Tibial artery (tissue), 4 donors: ENCODE measurements at regions not wholly inside any gene's neighbourhood (a gene's known extent, or its start where the extent isn't known, plus 50 kb on each side); places are given as distances from the start of the nearest gene placed in this dataset.

Source experiments
- DNase-seq, 2 donors: peaks; one replicate each; pipeline ENCODE4 v3.0.0-alpha.2; 2019
- H3K27ac ChIP-seq, 2 donors: fragments of 200-600 bp; sonication (generic) in 1 of 2; 1 replicate in 1 of 2; 2 replicates in 1 of 2; pipeline ENCODE4 v1.5.1; 2018 to 2019; ENCODE audit warnings: mild to moderate bottlenecking in 1 of 2
- H3K27me3 ChIP-seq, 2 donors: fragments of 200-600 bp; sonication (generic) in 1 of 2; one replicate each; pipeline versions ENCODE4 v1.5.1 to v1.6.0; 2016 to 2019
- H3K36me3 ChIP-seq, 3 donors: fragments of 200-600 bp; sonication (generic) in 2 of 3; one replicate each; pipeline ENCODE4 v1.5.1; 2016 to 2019; ENCODE audit warnings: mild to moderate bottlenecking in 2 of 3
- H3K4me1 ChIP-seq, 4 donors: fragments of 200-600 bp; sonication (generic) in 2 of 4; 1 replicate in 3 of 4; 2 replicates in 1 of 4; pipeline ENCODE4 v1.5.1; 2016 to 2019
- H3K4me3 ChIP-seq, 2 donors: fragments of 200-600 bp; sonication (generic) in 1 of 2; 1 replicate in 1 of 2; 2 replicates in 1 of 2; pipeline ENCODE4 v1.5.1; 2018 to 2019; ENCODE audit warnings: mild to moderate bottlenecking in 2 of 2
- H3K9me3 ChIP-seq, 3 donors: fragments of 200-600 bp; sonication (generic) in 1 of 3; one replicate each; pipeline ENCODE4 v1.5.1; 2016 to 2019
- intact Hi-C: fragments of 100-400 bp; cut with DNase I; formaldehyde crosslinking; loops from one replicate; pipeline ENCODE4 v1.15.0; 2023; ENCODE audit warnings: low total_unique reads
- TF ChIP-seq, protein P1 (sequence below), 2 experiments: fragments of 200-600 bp in 1 of 2; fragments of 450-650 bp in 1 of 2; IDR thresholded peaks; one replicate each; pipeline ENCODE4 v1.5.1; 2017 to 2019; ENCODE audit warnings: antibody characterized with exemption in 2 of 2, mild to moderate bottlenecking in 1 of 2, moderate library complexity in 1 of 2

DNA sequence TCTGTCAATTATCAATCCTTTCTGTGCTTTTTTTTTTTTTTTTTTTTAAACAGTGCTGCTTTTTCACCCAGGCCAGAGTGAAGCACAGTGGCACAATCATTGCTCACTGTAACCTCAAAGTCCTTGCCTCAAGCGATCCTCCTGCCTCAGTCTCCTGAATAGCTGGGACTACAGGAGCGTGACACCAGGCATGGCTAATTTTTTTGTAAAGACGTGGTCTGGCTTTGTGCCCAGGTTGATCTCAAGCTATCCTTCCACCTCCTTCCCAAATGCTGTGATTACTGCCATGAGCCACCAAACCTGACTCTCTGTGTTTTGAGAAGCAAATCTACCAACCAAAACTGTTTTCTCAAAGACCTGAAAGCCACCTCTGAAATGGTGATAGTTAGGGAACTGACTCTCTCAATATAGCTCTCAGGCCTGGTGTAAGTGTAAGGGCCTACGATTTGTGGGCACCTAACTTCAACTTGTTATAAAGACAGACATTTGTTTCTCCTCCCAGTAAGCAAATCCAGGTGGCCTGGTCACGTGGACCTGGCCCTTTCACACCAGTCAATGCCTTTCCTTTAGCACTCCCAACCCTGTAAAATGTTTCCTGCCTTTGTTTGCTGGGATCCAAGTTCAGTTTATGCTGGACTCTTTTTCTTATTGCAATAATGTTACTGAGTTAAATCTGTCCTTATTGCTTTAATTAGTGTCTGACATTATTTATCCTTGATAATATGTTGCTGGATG, 2015.9 kb downstream of the PCDH7 start:
- Histone ChIP-seq H3K4me3 (no peak overlapping the region), H3K27me3 (no peaks in the 10 kb centered on the region), H3K4me1 (no peaks in the 10 kb centered on the region), H3K27ac (no peak overlapping the region), H3K36me3 (no peaks in the 10 kb centered on the region), H3K9me3 (no peaks in the 10 kb centered on the region)
- no peak for DNase-seq
- TF ChIP-seq, protein P1, sequence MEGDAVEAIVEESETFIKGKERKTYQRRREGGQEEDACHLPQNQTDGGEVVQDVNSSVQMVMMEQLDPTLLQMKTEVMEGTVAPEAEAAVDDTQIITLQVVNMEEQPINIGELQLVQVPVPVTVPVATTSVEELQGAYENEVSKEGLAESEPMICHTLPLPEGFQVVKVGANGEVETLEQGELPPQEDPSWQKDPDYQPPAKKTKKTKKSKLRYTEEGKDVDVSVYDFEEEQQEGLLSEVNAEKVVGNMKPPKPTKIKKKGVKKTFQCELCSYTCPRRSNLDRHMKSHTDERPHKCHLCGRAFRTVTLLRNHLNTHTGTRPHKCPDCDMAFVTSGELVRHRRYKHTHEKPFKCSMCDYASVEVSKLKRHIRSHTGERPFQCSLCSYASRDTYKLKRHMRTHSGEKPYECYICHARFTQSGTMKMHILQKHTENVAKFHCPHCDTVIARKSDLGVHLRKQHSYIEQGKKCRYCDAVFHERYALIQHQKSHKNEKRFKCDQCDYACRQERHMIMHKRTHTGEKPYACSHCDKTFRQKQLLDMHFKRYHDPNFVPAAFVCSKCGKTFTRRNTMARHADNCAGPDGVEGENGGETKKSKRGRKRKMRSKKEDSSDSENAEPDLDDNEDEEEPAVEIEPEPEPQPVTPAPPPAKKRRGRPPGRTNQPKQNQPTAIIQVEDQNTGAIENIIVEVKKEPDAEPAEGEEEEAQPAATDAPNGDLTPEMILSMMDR (IDR thresholded peaks at IDR 0.05), result no peak
- intact Hi-C loops, result no loop called here

DNA sequence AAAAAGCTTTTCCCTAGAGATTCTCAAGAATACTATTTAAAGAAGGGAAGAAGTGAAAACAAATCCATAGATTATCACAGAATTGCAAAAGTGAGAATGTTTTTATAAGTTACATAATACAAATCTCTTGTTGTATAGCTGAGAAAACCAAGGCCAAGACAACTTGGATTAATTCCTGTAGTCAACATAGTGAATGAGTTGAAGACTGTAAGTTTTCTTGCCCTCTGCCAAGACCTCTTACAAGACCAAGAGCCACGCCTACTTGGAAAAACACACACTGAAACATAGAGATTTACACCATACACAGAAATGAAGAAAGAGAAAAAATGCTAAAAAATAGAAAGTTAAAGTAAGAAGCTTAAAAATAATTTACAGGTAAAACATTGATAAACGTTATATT, 2024.0 kb downstream of the PCDH7 start:
- intact Hi-C loops, result no loop called here
- no peak for DNase-seq
- Histone ChIP-seq H3K9me3 (no peaks in the 10 kb centered on the region), H3K27me3 (no peaks in the 10 kb centered on the region), H3K36me3 (no peaks in the 10 kb centered on the region), H3K4me1 (no peaks in the 10 kb centered on the region), H3K4me3 (no peak overlapping the region), H3K27ac (no peak overlapping the region)
- TF ChIP-seq, protein P1 (IDR thresholded peaks at IDR 0.05), result no peak

DNA sequence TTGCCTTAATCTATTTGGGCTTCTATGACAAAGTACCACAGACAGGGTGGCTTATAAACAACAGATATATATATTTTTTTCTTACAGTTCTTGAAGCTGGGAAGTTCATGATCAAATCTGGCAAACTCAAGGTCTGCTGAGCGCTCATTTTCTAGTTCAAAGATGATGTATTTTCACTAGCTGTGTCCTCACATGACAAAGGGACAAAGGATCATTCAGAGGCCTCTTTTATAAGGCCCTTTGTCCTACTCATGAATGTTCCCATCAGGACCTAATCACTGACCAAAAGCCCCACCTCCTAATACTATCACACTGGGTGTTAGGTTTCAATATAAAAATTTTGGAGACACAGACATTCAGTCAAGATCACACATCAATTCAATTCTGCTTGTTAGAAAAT, 2025.2 kb downstream of the PCDH7 start:
- no peak for DNase-seq
- H3K27ac ChIP-seq, result no peak overlapping the region
- intact Hi-C loops, result no loop called here

DNA sequence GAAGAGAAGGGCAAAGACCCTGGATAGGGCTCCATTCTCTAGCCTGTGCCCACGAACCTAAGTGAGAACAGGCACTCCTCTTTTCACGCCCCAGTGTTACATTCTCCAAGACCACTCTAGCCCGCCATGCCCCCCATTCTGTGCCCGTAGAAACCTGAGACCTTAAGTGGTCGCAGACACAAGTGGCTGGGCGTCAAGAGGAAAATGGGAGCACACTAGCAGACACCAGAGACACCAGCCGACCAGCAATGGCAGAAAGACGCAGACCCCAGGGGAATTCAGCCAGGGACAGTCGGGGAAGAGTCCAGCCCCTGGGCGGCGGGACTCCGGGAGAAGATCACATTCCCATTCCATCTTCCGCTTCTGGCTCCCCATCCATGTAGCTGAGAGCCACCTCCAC, 2027.9 kb downstream of the PCDH7 start:
- H3K36me3 ChIP-seq, result no peaks in the 10 kb centered on the region
- intact Hi-C loops, result no loop called here
- TF ChIP-seq, protein P1 (IDR thresholded peaks at IDR 0.05), result no peak
- H3K9me3 ChIP-seq, result no peaks in the 10 kb centered on the region
- no peak for DNase-seq
- no peaks in the 10 kb centered on the region for H3K4me1 ChIP-seq
- H3K4me3 ChIP-seq, result no peak overlapping the region
- no peak overlapping the region for H3K27ac ChIP-seq
- H3K27me3 ChIP-seq, result no peaks in the 10 kb centered on the region

More for the DNA sequence above, 2025.2 kb downstream of the PCDH7 start:
- no peaks in the 10 kb centered on the region for H3K9me3 ChIP-seq
- TF ChIP-seq, protein P1 (IDR thresholded peaks at IDR 0.05), result no peak
- H3K27me3 ChIP-seq, result no peaks in the 10 kb centered on the region
- H3K36me3 ChIP-seq, result no peaks in the 10 kb centered on the region
- no peak overlapping the region for H3K4me3 ChIP-seq
- no peaks in the 10 kb centered on the region for H3K4me1 ChIP-seq

DNA sequence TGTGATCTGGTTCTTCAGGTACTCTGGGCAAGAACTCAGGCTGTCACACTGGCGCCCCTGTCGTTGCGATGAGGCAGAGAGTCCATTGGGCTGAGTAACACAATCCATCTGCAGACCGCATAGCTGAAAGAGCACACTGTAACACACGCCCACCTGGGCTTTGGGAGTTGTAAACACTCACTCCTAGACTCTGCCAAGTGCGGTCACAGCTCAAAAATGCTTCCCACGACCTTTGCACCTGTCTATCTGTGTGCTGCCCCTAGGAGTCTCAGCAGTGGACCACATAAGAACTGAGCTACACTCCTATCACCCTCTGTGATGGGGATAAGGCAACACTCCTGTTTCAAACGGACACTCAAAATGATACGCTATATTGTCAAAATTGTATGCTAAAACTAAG, 2028.3 kb downstream of the PCDH7 start:
- Histone ChIP-seq H3K27ac (no peak overlapping the region), H3K4me1 (no peaks in the 10 kb centered on the region), H3K4me3 (no peak overlapping the region), H3K27me3 (no peaks in the 10 kb centered on the region), H3K36me3 (no peaks in the 10 kb centered on the region), H3K9me3 (no peaks in the 10 kb centered on the region)
- TF ChIP-seq, protein P1 (IDR thresholded peaks at IDR 0.05), result no peak
- no peak for DNase-seq
- intact Hi-C loops, result no loop called here

DNA sequence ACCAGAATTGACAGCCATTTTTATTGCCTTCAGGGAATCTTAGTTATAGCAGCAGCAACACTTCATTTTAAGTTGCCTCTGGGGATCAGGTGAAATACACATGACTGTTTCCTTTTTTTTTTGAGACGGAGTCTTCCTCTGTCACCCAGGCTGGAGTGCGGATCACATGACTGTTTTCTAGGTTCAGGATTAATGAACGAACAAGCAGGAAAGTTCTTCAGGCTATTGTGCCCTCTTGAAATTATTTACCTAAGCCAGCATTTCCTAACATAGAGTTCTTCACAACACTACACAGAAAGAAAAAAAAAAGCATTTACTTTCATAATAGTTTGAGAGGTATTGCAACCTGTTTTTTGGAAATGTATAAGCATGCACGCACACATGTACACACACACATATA, 2032.8 kb downstream of the PCDH7 start:
- Histone ChIP-seq H3K4me3 (no peak overlapping the region), H3K27me3 (no peaks in the 10 kb centered on the region), H3K4me1 (no peaks in the 10 kb centered on the region), H3K9me3 (no peaks in the 10 kb centered on the region), H3K36me3 (no peaks in the 10 kb centered on the region), H3K27ac (no peak overlapping the region)
- TF ChIP-seq, protein P1 (IDR thresholded peaks at IDR 0.05), result no peak
- DNase-seq, result no peak
- intact Hi-C loops, result no loop called here
